Thyroid gland (tissue), 4 donors: ENCODE measurements at regions not wholly inside any gene's neighbourhood (a gene's known extent, or its start where the extent isn't known, plus 50 kb on each side); places are given as distances from the start of the nearest gene placed in this dataset.

Experiments used
- DNase-seq, 2 donors: peaks; one replicate each; pipeline ENCODE4 v3.0.0-alpha.2; 2019
- H3K27ac ChIP-seq, 3 donors: fragments of 200-600 bp; sonication (generic); 1 replicate in 2 of 3; 2 replicates in 1 of 3; pipeline ENCODE4 v1.5.1; 2016 to 2019; ENCODE audit warnings: mild to moderate bottlenecking in 1 of 3, moderate library complexity in 1 of 3
- H3K27me3 ChIP-seq: fragments of 200-600 bp; sonication (generic); one replicate; pipeline ENCODE4 v1.5.1; 2019
- H3K36me3 ChIP-seq, 2 donors: fragments of 200-600 bp; sonication (generic); one replicate each; pipeline ENCODE4 v1.5.1; 2016 to 2019
- H3K4me1 ChIP-seq, 2 donors: fragments of 200-600 bp; sonication (generic); one replicate each; pipeline ENCODE4 v1.5.1; 2017 to 2019
- H3K4me3 ChIP-seq, 3 donors: fragments of 200-600 bp; sonication (generic); replicated peaks in 1 of 3; 1 replicate in 2 of 3; 2 replicates in 1 of 3; pipeline ENCODE4 v1.5.1; 2016; ENCODE audit warnings: mild to moderate bottlenecking in 1 of 3
- H3K9me3 ChIP-seq: fragments of 200-600 bp; sonication (generic); one replicate; pipeline ENCODE4 v1.5.1; 2017
- POLR2A ChIP-seq, 2 donors: fragments of 450-650 bp; IDR thresholded peaks; one replicate each; pipeline ENCODE4 v1.6.1; 2017; ENCODE audit warnings: antibody characterized with exemption in 2 of 2, mild to moderate bottlenecking in 2 of 2, moderate library complexity in 1 of 2
- WGBS, 2 donors: methylation state at CpG; one replicate each; pipeline ENCODE4 v1.1.5; 2017; 5-methylcytosine and 5-hydroxymethylcytosine counted together
- intact Hi-C: fragments of 100-400 bp; cut with DNase I; formaldehyde crosslinking; loops from one replicate; pipeline ENCODE4 v1.15.1; 2023
- TF ChIP-seq, protein P1 (sequence below), 6 experiments: fragments of 200-600 bp in 3 of 6; fragments of 450-650 bp in 3 of 6; sonication (generic) in 3 of 6; IDR thresholded peaks; one replicate each; pipeline ENCODE4 v1.5.1; 2016 to 2019; ENCODE audit warnings: antibody characterized with exemption in 6 of 6, mild to moderate bottlenecking in 2 of 6, inconsistent platforms in 1 of 6, moderate library complexity in 1 of 6

DNA sequence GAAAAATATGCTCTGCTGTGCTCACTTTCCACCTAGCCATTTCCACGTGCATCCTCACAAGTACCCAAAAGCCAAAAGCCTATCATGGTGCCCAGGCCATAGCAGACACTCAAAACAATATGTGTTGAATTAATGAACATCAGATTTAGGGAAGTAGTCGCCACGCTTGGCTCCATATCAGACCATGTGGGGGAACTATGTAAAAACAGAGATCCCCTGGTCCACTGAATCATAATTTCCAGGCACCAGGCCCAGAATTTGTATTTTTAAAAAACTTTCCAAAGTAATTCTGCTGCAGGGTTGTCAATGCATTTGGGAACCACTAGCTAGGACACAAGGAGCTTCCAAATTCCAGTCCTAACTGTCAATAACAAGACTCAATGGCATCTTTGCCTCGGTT is 77.3 kb downstream of the CNTN3 start:
- DNase-seq = no peak
- WGBS, 2 donors = 73 to 82% methylated on average over 4 of the region's 4 CpGs
- peaks cover 13 to 14% of the 10 kb centered on the region in 2 donors for H3K4me1 ChIP-seq
- H3K9me3 ChIP-seq = no peaks in the 10 kb centered on the region
- no peak overlapping the region for H3K4me3 ChIP-seq
- no peaks in the 10 kb centered on the region for H3K27me3 ChIP-seq
- TF ChIP-seq POLR2A (IDR thresholded peaks at IDR 0.05) = no peak
- TF ChIP-seq, protein P1, sequence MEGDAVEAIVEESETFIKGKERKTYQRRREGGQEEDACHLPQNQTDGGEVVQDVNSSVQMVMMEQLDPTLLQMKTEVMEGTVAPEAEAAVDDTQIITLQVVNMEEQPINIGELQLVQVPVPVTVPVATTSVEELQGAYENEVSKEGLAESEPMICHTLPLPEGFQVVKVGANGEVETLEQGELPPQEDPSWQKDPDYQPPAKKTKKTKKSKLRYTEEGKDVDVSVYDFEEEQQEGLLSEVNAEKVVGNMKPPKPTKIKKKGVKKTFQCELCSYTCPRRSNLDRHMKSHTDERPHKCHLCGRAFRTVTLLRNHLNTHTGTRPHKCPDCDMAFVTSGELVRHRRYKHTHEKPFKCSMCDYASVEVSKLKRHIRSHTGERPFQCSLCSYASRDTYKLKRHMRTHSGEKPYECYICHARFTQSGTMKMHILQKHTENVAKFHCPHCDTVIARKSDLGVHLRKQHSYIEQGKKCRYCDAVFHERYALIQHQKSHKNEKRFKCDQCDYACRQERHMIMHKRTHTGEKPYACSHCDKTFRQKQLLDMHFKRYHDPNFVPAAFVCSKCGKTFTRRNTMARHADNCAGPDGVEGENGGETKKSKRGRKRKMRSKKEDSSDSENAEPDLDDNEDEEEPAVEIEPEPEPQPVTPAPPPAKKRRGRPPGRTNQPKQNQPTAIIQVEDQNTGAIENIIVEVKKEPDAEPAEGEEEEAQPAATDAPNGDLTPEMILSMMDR (IDR thresholded peaks at IDR 0.05) = no peak
- H3K27ac ChIP-seq = no peak overlapping the region
- intact Hi-C loops = no loop called here
- no peaks in the 10 kb centered on the region for H3K36me3 ChIP-seq

DNA sequence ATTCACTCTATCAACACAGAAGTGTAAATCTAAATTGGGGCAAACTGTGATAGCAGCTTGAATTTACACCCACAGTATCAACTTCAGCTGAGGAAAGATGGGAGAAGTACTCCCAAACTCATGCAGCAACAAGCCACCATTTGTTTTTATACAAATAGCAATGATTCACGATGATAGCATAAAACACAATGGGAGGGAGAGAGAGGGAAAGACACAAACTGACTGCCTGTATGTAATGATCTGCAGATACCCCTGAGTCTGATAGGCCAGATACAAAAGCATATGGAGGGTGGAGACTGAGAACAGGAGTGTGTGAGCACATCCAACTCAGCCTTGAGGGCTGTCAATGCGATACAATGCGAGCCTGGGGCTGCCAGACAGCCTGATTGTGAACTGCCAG is 79.2 kb downstream of the CNTN3 start:
- WGBS, 2 donors = 82 to 89% methylated on average over 3 of the region's 3 CpGs

DNA sequence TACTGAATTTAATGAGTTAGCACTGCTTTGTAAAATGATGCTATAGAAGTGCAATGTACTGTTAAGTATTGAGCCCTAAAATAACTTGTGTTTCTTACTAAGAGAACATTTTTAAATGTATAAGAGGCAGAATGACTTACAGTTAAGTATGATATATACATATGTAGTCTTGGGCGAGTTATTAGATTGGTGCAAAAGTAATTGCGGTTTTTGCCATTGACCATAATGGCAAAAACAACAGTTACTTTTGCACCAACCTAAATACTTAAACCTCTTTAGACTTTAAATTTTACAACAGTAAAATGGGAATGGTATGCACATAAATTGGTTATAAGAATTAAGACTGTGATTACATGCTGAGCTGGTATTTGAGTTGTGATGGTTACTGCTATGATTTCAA is 79.8 kb downstream of the CNTN3 start:
- TF ChIP-seq POLR2A (IDR thresholded peaks at IDR 0.05) = no peak
- TF ChIP-seq, protein P1 (IDR thresholded peaks at IDR 0.05) = no peak
- H3K27me3 ChIP-seq = no peaks in the 10 kb centered on the region
- H3K4me1 ChIP-seq = peaks cover 6 to 7% of the 10 kb centered on the region in 2 donors
- no peak for DNase-seq
- H3K27ac ChIP-seq = no peak overlapping the region
- no peaks in the 10 kb centered on the region for H3K36me3 ChIP-seq
- no peaks in the 10 kb centered on the region for H3K9me3 ChIP-seq
- H3K4me3 ChIP-seq = no peak overlapping the region
- intact Hi-C loops = no loop called here
- 93 to 94% methylated on average over 2 of the region's 2 CpGs for WGBS, 2 donors

More for the DNA sequence above, 79.2 kb downstream of the CNTN3 start:
- Histone ChIP-seq H3K4me3 (no peak overlapping the region), H3K36me3 (no peaks in the 10 kb centered on the region), H3K27me3 (no peaks in the 10 kb centered on the region), H3K4me1 (peaks cover 12 to 13% of the 10 kb centered on the region in 2 donors), H3K9me3 (no peaks in the 10 kb centered on the region), H3K27ac (no peak overlapping the region)
- no peak for DNase-seq
- intact Hi-C loops = no loop called here
- TF ChIP-seq, protein P1 (IDR thresholded peaks at IDR 0.05) = no peak
- TF ChIP-seq POLR2A (IDR thresholded peaks at IDR 0.05) = no peak

DNA sequence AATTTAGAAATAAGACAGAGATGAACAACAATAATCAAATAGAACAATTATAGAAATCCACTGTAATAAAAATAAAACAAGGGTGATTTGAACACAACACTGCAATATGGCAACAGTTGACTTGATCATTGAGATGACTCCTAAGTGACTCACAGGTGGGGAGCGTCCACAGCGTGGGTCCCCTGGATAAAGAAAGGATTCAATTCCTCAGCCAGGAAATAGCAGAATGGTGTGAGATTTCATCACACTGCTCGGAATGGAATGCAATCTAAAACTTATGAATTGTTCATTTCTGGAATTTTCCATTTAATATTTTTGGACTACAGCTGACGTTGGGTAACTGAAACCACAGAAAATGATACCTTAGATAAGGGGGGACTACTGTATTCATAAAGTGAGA is 82.0 kb downstream of the CNTN3 start:
- WGBS, 2 donors = 70 to 80% methylated on average over 4 of the region's 4 CpGs
- intact Hi-C loops = no loop called here

DNA sequence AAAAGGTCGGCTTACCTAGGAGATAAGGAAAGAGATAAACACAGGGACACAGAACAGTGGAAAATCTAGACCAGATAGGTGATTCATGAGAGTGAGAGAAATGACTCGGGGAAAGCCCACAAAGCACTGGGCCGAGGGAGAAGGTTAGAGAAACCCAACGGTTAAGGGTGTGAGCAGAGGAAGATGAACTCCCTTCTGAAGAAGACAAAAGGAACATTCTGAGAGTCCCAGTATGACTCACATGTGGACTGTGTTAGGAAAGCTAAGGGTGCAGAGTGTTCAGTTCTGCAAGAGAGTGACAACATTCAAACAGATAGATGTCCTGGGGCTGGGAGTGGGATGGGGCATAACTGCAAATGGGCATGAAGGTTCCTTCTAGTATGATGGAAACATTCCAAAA is 83.0 kb downstream of the CNTN3 start:
- 85 to 92% methylated on average over 4 of the region's 4 CpGs for WGBS, 2 donors
- intact Hi-C loops = no loop called here

More for the DNA sequence above, 82.0 kb downstream of the CNTN3 start:
- no peaks in the 10 kb centered on the region for H3K4me1 ChIP-seq
- H3K9me3 ChIP-seq = no peaks in the 10 kb centered on the region
- no peaks in the 10 kb centered on the region for H3K27me3 ChIP-seq
- H3K27ac ChIP-seq = no peak overlapping the region
- TF ChIP-seq, protein P1 (IDR thresholded peaks at IDR 0.05) = no peak
- no peak for TF ChIP-seq POLR2A (IDR thresholded peaks at IDR 0.05)
- DNase-seq = no peak
- H3K36me3 ChIP-seq = no peaks in the 10 kb centered on the region
- H3K4me3 ChIP-seq = no peak overlapping the region

More for the DNA sequence above, 83.0 kb downstream of the CNTN3 start:
- Histone ChIP-seq H3K36me3 (no peaks in the 10 kb centered on the region), H3K27me3 (no peaks in the 10 kb centered on the region), H3K4me3 (no peak overlapping the region), H3K27ac (no peak overlapping the region), H3K4me1 (no peaks in the 10 kb centered on the region), H3K9me3 (no peaks in the 10 kb centered on the region)
- DNase-seq = no peak
- TF ChIP-seq, protein P1 (IDR thresholded peaks at IDR 0.05) = no peak
- no peak for TF ChIP-seq POLR2A (IDR thresholded peaks at IDR 0.05)
